ENCODE measurements at regions not wholly inside any gene's neighbourhood (a gene's known extent, or its start where the extent isn't known, plus 50 kb on each side); places are given as distances from the start of the nearest gene placed in this dataset.

GRCh38 chr17:62194401-62194800 lies 129.3 kb upstream of the MED13 start:
- no peak for TF ChIP-seq CTCF (IDR thresholded peaks at IDR 0.05)
- intact Hi-C loops (cut with DNase I) = no loop called here
- no peaks in the 10 kb centered on the region for H3K36me3 ChIP-seq
- no peak overlapping the region for H3K4me3 ChIP-seq
- H3K27me3 ChIP-seq = no peaks in the 10 kb centered on the region
- no peak for DNase-seq
- no peaks in the 10 kb centered on the region for H3K9me3 ChIP-seq
- ATAC-seq = no peak
- H3K27ac ChIP-seq = no peak overlapping the region
- H3K4me1 ChIP-seq = no peaks in the 10 kb centered on the region

GRCh38 chr17:62193249-62193648 lies 128.2 kb upstream of the MED13 start:
- H3K4me3 ChIP-seq = no peak overlapping the region
- no peak overlapping the region for H3K27ac ChIP-seq
- no peak for TF ChIP-seq CTCF (IDR thresholded peaks at IDR 0.05)
- intact Hi-C loops (cut with DNase I) = no loop called here
- no peaks in the 10 kb centered on the region for H3K36me3 ChIP-seq
- H3K27me3 ChIP-seq = no peaks in the 10 kb centered on the region
- no peaks in the 10 kb centered on the region for H3K4me1 ChIP-seq
- H3K9me3 ChIP-seq = no peaks in the 10 kb centered on the region
- DNase-seq = no peak
- ATAC-seq = no peak

GRCh38 chr17:62191390-62192361 lies 126.6 kb upstream of the MED13 start:
- Histone ChIP-seq H3K4me1 (no peaks in the 10 kb centered on the region), H3K36me3 (no peaks in the 10 kb centered on the region), H3K9me3 (no peaks in the 10 kb centered on the region), H3K27me3 (no peaks in the 10 kb centered on the region), H3K4me3 (no peak overlapping the region), H3K27ac (no peak overlapping the region)
- no peak for TF ChIP-seq CTCF (IDR thresholded peaks at IDR 0.05)
- intact Hi-C loops (cut with DNase I) = no loop called here
- ATAC-seq = no peak
- DNase-seq = no peak

- intact Hi-C loops (cut with DNase I) = no loop called here
- Histone ChIP-seq H3K27me3 (no peaks in the 10 kb centered on the region), H3K4me3 (no peak overlapping the region), H3K36me3 (no peaks in the 10 kb centered on the region), H3K9me3 (no peaks in the 10 kb centered on the region), H3K27ac (no peak overlapping the region), H3K4me1 (no peaks in the 10 kb centered on the region)
- ATAC-seq = no peak
- no peak for DNase-seq
- no peak for TF ChIP-seq CTCF (IDR thresholded peaks at IDR 0.05)
Measured at GRCh38 chr17:62189377-62189776, 124.3 kb upstream of the MED13 start.

GRCh38 chr17:62188713-62189112 lies 123.6 kb upstream of the MED13 start:
- no peaks in the 10 kb centered on the region for H3K36me3 ChIP-seq
- H3K27ac ChIP-seq = no peak overlapping the region
- no peak for ATAC-seq
- no peak overlapping the region for H3K4me3 ChIP-seq
- H3K27me3 ChIP-seq = no peaks in the 10 kb centered on the region
- TF ChIP-seq CTCF (IDR thresholded peaks at IDR 0.05) = no peak
- no peaks in the 10 kb centered on the region for H3K4me1 ChIP-seq
- no peaks in the 10 kb centered on the region for H3K9me3 ChIP-seq
- intact Hi-C loops (cut with DNase I) = no loop called here
- DNase-seq = no peak

All from left lung (tissue), 4 donors.